Urothelium cell line (cell line): ENCODE measurements at regions not wholly inside any gene's neighbourhood (a gene's known extent, or its start where the extent isn't known, plus 50 kb on each side); places are given as distances from the start of the nearest gene placed in this dataset.
"Not testable (repeated sequence)": the region's sequence is repeated elsewhere in the genome, so short reads cannot be mapped to it uniquely, and the experiment has no call there.

ENCODE experiments used
- DNase-seq: peaks from one replicate; pipeline ENCODE4 v3.0.0; 2011; ENCODE audit warnings: low spot score, mixed read lengths
- FAIRE-seq: peaks from 2 replicates; lab custom pipeline; 2011; peaks lifted over from hg19 to GRCh38; lab: Jason Lieb, UNC

DNA sequence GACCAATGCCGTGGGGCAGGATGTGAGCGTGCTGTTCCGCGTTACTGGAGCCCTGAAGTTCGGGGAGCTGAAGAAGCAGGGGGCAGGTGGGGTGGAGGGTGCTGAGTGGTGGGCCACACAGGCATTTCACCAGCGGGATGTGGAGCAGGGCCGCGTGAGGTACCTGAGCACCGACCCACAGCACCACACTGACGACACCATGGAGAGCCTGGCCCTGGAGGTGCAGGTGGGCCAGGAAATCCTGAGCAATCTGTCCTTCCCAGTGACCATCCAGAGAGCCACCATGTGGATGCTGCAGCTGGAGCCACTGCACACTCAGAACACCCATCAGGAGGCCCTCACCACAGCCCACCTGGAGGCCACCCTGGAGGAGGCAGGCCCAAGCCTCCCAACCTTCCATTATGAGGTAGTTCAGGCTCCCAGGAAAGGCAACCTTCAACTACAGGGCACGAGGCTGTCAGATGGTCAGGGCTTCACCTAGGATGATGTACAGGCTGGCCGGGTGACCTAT, 179.6 kb downstream of the TBC1D2B start:
- DNase-seq = no peak
- FAIRE-seq = no peak

DNA sequence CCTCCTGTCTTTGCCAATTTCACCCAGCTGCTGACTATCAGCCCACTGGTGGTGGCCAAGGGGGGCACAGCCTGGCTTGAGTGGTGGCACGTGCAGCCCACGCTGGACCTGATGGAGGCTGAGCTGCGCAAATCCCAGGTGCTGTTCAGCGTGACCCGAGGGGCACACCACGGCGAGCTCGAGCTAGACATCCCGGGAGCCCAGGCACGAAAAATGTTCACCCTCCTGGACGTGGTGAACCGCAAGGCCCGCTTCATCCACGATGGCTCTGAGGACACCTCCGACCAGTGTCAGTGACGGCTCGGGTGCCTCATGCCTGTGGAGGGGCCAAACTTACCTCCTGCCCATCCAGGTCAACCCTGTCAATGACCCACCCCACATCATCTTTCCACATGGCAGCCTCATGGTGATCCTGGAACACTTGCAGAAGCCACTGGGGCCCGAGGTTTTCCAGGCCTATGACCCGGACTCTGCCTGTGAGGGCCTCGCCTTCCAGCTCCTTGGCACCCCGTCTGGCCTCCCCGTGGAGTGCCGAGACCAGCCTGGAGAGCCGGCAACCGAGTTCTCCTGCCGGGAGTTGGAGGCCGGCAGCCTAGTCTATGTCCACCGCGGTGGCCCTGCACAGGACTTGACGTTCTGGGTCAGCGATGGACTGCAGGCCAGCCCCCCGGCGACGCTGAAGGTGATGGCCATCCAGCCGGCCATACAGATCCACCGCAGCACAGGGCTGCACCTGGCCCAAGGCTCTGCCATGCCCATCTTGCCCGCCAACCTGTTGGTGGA, 180.2 kb downstream of the TBC1D2B start:
- DNase-seq, FAIRE-seq: not testable (repeated sequence)

DNA sequence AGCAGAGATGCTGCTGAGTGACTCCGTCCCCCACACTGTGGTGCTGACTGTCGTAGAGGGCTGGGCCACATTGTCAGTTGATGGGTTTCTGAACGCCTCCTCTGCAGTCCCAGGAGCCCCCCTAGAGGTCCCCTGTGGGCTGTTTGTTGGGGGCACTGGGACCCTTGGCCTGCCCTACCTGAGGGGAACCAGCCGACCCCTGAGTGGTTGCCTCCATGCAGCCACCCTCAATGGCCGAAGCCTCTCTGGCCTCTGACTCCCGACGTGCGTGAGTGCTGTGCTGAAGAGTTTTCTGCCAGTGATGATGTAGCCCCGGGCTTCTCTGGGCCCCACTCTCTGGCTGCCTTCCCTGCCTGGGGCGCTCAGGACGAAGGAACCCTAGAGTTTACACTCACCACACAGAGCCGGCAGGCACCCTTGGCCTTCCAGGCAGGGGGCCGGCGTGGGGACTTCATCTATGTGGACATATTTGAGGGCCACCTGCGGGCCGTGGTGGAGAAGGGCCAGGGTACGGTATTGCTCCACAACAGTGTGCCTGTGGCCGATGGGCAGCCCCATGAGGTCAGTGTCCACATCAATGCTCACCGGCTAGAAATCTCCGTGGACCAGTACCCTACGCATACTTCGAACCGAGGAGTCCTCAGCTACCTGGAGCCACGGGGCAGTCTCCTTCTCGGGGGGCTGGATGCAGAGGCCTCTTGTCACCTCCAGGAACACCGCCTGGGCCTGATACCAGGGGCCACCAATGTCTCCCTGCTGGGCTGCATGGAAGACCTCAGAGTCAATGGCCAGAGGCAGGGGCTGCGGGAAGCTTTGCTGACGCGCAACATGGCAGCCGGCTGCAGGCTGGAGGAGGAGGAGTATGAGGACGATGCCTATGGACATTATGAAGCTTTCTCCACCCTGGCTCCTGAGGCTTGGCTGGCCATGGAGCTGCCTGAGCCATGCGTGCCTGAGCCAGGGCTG, 181.1 kb downstream of the TBC1D2B start:
- DNase-seq = not testable (repeated sequence)
- FAIRE-seq = peak; percentile 67

DNA sequence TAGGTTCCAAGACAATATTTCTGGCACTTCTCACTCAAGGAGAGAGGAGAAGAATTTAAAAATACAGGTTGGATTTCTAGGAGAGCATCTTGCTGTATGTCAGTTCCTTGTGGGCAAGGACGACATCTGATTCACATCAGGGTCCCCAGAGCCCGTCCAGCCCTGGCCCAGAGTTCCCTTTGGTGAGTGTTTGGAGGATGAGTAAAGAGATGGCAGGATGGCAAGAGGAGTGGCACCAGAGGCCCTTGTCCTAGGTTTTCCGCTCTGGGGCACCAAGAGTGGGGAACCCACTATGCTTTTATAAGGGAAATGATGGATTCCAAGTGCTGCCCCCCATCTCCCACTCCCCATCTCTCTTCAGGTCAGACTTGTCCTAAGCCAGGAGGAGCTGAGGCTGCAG, 181.8 kb downstream of the TBC1D2B start:
- no peak for DNase-seq
- FAIRE-seq = no peak

DNA sequence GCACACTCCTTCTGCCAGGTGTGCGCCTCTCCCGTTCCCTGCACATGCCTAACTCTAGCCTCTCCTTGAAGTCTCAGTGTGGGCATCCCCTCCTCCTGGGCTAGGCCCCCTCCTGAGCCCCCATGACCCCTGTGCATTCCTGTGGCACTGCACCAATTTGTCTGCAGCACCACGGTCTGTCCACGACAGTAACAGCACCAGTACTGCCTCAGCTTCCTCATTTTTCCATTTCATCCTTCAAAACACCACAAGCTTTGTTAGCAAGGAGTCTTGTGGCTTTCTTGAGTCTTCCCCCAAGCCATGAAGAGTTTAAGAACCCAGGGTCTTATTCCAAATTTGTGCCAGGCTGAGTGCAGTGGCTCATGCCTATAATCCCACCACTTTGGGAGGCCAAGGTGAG, 182.4 kb downstream of the TBC1D2B start:
- not testable (repeated sequence) for DNase-seq
- FAIRE-seq = peak; percentile 82

DNA sequence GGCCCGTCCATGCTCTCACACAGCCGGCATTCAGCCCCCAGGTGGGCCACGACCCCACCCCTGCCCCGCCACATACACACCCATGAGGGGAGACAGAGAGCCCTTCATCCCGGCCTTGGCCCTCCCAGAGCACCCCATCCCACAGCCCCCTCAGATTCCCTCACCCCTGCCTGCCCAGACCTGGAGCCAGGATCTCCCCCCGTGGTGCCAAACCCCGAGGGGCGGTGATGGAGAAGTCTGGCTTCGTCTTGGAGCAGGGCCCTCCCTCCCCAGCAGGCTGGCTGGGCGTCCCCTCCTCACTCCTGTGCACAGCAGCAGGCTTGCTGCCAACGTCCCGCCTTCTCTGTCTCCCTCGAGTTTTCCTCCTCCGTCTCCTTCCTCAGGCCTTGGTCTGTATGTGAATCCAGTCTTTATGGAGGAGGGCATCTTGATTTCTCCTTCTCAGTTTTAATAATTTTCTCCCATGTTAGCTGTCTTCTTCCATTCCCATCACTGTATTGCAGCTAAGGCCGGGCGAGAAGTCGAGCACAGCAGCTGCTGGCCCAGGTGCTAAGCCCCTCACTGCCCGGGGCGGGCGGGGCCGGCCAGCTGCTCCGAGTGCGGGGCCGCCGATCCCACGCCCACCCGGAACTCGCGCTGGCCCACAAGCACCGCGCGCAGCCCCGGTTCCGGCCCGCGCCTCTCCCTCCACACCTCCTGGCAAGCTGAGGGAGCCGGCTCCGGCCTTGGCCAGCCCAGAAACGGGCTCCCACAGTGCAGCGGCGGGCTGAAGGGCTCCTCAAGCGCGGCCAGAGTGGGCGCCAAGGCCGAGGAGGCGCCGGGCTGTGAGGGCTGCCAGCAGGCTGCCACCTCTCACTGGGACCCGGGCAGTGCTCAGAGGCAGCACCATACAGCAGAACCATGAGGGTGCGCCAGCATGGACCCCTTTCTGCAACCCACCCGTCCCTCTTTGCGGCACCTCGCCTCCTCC, 183.6 kb downstream of the TBC1D2B start:
- peak; percentile 63 for FAIRE-seq
- not testable (repeated sequence) for DNase-seq

DNA sequence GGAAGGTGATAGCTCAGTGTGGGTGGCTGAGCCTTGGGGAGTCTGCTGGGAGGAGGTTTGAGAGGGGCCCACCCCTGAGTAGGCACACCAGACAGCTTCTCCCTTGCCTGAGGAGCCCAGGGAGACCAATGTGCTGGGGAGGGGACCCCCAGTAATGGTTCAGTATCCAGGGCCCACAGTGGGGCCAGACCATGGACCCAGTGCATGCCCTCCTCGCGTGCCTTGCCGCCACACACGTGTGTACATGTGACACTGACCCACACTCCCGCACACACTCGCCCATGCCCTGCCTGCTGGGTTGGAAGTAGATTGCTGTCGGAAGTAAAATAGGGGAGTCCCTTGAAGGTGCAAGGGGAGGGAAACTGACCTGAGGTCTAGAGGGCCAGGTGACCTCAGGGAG, 184.3 kb downstream of the TBC1D2B start:
- not testable (repeated sequence) for FAIRE-seq

DNA sequence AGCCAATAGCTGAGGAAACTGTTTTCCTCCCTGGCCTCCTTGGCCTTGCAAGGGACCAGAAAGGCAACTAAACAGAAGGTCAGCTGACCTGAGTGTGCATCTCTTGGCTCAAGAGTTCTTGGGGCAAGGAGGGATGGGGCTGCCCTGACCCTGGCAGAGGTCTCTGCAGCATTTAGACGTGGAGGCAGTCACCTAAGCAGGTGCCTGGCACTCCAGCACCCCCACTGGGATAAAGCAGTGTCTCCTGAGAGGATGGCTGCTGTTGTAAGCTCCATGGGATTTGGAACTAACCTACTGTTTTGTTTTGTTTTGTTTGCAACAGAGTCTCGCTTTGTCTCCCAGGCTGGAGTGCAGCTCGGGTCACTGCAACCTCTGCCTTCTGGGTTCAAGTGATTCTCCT, 185.2 kb downstream of the TBC1D2B start:
- FAIRE-seq (no peak), DNase-seq (no peak)

More for the DNA sequence above, 184.3 kb downstream of the TBC1D2B start:
- DNase-seq = not testable (repeated sequence)

DNA sequence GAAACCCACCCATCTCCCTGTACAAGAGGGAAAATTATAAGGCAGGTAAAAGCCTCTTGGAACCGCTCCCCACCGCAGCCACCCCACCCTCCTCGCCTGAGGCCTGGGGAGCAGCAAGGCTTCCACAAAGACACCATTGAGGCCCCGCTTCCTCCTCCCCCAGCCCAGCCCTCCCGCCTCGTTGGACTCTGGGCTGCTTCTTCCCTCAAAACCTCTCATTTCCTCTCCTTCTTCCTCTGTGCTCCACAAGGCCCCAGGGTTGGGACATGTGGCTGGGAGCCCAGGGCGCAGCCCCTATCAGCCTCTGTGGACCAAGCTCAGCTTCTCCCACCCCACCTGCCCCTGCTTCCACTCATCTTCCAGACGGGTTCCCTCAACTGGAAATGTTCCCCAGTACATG, 185.6 kb downstream of the TBC1D2B start:
- DNase-seq, FAIRE-seq: not testable (repeated sequence)

DNA sequence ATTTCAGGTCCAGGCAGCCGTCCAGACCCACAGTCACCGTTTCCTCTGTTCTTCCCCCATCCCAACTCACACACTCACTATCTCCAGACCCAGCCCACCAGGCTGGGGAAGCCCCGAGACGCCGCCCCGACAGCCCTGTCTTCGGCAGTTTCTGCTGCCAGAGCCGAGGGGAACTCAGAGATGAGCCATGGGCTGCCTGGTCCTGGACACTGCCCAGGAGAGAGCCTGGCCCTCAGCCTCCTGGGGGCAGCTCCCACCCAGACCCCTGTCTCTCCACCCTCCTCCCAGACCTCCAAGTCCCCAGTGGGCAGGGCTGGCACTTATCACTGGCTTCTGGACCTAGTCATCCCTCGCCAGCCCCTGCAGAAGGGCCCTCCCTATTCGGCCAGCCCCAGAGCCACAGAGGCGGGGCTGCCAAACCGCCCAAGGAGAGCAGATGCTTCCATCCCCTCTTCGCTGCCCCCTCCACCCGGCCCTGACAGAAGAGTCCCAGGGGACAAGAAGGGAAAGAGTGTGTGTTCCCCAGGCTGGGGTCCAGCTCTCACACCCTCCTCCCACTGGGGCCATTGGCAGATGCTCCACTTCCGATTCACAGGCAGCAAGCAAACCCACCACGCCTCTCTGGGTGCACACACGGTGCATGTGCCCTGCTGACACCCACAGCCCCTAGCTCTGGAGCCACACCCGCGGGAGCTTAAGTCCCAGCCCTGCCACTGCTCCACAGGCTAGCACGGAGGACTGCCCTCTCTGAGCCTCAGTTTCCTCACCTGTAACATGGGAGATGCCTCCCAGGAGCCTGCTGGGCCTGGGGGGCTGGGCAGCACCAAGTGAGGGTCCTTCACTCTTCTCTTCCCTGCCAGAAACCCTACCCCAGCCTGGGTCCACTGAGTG, 186.4 kb downstream of the TBC1D2B start:
- DNase-seq = not testable (repeated sequence)
- peak; percentile 53 for FAIRE-seq

DNA sequence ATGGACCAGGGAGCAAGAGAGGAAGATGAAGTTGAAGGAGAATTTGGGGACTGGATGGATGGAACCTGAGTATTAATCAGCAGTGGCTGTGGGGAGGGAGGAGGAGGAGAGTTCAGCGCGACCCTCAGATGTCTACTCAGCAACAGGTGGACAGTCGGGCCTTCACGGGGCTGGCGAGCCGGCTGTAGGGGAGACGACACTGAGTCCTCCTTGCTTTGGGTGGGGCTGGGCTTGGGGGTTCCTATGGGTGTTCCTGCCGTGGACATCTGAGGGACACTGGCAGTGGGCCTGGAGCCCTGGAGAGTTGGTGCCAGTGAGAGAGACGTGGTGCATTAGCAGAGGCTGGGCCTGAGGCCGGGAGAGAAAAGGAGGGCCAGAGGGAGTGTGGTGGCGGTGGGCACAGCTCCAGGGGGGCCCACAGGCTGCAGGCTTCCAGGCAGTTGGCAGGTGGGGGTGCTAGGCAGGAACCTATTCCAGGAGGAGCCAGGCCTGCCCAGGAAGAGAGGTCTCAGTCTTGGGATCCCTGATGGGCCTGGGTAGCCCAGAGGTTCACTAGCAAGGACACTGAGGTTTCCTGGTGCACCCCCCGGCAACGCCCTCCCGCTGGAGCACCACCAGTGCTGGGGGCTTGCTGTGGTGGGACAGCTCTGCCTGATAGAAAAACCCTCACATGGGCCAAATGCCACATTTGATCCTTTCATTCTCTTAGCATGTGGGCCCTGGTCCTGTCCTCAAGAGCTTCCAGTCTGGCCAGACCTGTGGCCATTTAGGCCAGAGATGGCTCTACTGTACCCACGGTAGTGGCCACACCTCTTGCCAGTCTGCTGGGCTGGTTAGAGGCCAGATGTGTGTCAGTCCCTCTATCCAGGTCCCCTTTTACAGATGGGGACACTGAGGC, 187.4 kb downstream of the TBC1D2B start:
- peak; percentile 89 for FAIRE-seq
- not testable (repeated sequence) for DNase-seq

DNA sequence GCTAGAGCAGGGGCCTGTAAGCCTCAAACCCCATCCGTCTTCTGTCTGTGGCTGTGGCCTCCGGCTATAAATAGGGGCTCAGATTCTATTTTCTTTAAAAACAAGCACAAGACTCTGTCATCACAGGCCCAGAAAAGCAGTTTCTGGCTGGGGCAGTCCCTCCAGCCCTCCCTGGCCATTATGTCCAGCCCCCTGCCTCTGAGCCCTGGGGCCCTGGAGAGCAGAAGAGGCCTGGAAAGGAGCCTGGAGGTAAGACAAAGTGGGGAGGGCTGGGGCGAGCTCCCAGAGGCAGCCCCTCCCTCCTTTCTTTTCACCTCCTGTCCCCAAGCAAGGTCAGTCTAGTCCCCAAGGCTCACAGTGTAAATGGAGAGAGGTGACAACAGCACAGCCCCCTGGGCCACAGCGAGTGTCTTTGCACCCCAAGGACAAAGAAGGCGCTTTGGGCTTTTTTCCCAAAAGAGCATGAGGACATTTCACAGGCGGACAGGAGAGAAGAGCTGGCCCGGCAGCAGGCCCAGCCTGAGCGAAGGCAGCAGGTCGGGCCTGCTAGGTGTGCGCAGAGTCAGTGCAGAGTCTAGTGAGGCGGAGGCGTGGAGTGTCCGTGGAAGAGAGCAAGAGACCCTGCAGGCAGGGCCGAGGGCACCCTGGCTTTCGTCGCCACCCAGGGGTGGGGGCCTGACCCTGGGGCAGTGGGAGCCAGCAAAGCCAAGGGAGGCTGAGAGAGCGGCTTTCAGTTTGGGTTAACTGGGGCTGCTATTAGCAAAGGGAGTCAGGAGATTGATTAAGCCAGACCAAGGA, 188.3 kb downstream of the TBC1D2B start:
- FAIRE-seq (no peak), DNase-seq (no peak)

DNA sequence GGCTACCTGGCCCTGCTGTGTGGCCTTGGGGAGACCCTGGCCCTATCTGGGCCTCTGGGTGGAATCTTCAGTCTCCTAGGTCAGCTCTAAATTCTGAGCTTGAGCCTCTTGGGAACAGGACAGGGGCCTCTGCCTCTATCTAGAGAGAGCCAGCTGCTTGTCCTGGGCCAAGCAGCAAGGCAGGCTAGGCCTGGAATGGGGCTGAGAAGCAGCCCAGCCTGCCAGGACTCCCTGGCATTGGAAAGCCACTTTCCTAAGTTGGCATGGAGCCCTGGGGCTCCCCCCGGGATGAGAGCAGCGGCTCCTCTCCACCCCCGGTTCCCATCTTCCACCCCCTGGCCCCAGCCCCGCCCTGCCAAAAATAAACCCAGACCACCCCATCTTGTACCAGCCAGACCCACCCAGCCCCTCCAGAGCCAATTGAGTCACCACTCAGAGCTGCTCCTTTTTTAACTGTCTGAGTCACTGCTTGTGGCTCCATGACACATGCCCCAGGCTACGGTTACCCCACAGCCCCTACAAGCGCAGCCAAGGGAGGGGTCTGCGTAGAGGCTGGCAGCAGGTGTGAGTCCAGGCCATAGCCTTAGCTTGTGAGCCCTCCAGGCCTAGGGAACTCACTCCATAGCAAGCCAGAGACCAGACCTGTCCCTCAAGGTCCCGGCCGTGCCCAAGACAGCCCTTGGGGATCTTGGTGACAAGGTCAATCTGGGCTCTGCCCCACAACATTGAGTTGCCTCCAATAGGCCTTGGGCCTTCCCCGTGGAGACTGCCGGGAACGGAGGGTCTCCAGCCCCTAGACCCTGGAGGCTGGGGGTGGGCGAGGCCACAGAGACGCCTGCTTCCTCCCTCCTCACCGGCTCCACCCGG, 189.7 kb downstream of the TBC1D2B start:
- FAIRE-seq = peak; percentile 98
- not testable (repeated sequence) for DNase-seq

DNA sequence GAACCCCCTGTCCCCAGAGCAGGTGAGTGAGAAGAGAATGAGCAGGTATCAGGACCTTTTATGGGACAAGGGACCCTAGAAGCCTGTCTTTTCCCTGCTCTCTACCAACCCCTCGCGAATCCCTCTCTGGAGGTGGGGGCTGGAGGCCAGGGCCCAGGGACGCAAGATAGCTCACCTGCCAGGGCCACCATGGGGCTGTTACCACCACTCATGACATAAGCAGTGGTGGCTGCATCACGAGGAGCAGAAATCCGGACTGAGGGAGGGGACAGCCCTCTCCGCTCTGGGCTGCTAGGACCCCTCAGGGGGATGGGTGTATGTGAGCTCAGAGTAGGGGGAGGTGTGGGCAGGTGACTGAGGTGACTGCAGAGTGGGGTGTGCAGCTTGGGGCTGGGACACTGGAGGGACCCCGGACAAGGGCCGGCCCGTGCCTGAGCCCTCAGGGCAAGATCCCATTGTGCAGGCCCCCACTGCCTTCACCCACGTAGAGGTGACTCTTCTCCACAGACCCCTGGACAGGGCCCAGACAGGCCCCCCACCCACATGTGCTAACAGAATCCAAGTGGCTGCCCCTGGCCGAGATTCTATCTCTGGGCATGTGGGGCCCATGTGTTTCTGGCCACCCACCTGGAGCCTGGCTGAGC, 190.6 kb downstream of the TBC1D2B start:
- DNase-seq (no peak), FAIRE-seq (no peak)

DNA sequence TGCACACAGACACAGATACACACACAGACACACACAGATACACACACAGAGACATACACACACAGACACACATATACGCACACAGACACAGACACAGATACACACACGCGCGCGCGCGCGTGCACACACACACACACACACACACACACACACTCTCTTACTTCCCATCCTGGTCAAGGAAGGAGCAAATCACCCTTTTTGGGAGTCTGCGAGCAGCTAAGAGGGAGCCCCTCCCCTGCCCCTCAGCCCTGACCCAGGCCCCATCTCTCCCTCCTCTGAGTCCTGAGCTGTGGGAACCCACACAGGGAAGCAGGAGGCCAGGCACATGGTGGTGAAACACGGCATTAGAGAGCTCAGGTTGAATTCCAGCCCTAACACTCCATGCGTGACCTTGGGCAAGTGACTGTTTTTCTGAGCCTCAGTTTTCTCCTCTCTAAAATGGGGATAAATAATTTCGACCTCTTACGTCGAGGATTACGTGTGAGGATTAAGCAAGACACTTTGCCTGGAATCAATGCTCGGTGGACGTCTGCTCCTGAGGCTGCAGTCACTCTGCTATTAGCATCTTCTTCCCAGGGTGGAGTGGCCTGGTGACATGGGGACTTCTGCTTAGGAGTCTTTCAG, 191.5 kb downstream of the TBC1D2B start:
- FAIRE-seq, DNase-seq: not testable (repeated sequence)
